NT2/D1 (cell line): ENCODE measurements at regions not wholly inside any gene's neighbourhood (a gene's known extent, or its start where the extent isn't known, plus 50 kb on each side); places are given as distances from the start of the nearest gene placed in this dataset.

Experiments used
- DNase-seq: peaks from one replicate; pipeline ENCODE4 v3.0.0-alpha.2; 2011; ENCODE audit warnings: low read depth, low spot score
- H3K27me3 ChIP-seq: 2 replicates; pipeline ENCODE4 v1.6.0; 2011; ENCODE audit warnings: mild to moderate bottlenecking; ENCODE audit not compliant: insufficient read length, insufficient read depth
- H3K36me3 ChIP-seq: 2 replicates; pipeline ENCODE4 v1.6.1; 2011; ENCODE audit warnings: mild to moderate bottlenecking, low read length, mixed read lengths; ENCODE audit not compliant: insufficient read depth, insufficient read length
- H3K4me1 ChIP-seq: 2 replicates; pipeline ENCODE4 v1.5.1; 2011; ENCODE audit not compliant: insufficient read depth, insufficient read length
- H3K4me3 ChIP-seq: 2 replicates; pipeline ENCODE4 v1.5.1; 2011; ENCODE audit warnings: low read depth; ENCODE audit not compliant: insufficient read length
- H3K9ac ChIP-seq: 2 replicates; pipeline ENCODE4 v1.6.0; 2011; ENCODE audit warnings: low read depth; ENCODE audit not compliant: insufficient read length
- H3K9me3 ChIP-seq: 2 replicates; pipeline ENCODE4 v1.5.1; 2011; ENCODE audit warnings: mild to moderate bottlenecking, low read length; ENCODE audit not compliant: insufficient read depth
- SUZ12 ChIP-seq: IDR thresholded peaks from 2 replicates; pipeline ENCODE4 v1.6.1; 2011; ENCODE audit not compliant: insufficient read length, insufficient read depth; ENCODE audit errors: extremely low read depth
- YY1 ChIP-seq: IDR thresholded peaks from 2 replicates; pipeline ENCODE4 v1.6.1; 2011; ENCODE audit not compliant: insufficient read length, insufficient read depth
- ZNF274 ChIP-seq: IDR thresholded peaks from 2 replicates; pipeline ENCODE4 v1.6.1; 2011; ENCODE audit warnings: mild to moderate bottlenecking, low read depth, low read length

GRCh38 chr6:27758491-27758890 is 153.7 kb downstream of the OR2B2 start:
- Histone ChIP-seq H3K27me3 (peaks cover 88% of the 10 kb centered on the region), H3K9me3 (no peaks in the 10 kb centered on the region), H3K4me3 (no peak overlapping the region), H3K36me3 (no peaks in the 10 kb centered on the region), H3K4me1 (peaks cover 4% of the 10 kb centered on the region), H3K9ac (no peak overlapping the region)
- TF ChIP-seq YY1 (no peak), ZNF274 (no peak), SUZ12 (no peak)
- DNase-seq: no peak

DNA sequence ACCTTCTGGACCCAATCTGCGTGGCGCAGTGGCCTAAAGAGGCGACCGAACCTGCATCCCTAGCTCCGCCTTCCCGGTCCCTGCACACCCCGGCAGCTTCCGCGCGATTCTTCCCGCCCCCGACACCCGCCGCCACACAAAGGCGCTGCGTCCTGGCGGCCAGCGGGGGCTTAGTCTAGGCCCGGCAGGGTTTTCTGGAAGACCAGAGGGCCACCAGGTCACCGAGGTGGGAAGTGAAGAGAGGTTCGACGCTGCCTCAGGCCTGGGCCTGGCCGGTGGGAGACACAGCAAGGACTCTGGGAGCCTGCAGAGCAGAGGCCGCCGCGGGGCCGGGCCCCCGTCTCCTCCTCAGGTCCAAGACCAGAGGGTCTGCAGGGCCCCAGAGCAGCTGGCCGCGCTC is 154.9 kb downstream of the OR2B2 start:
- Histone ChIP-seq H3K27me3 (peaks cover 76% of the 10 kb centered on the region), H3K9ac (no peak overlapping the region), H3K4me3 (no peak overlapping the region), H3K4me1 (peaks cover 4% of the 10 kb centered on the region), H3K36me3 (no peaks in the 10 kb centered on the region), H3K9me3 (no peaks in the 10 kb centered on the region)
- TF ChIP-seq ZNF274 (no peak), YY1 (no peak), SUZ12 (no peak)
- no peak for DNase-seq

- DNase-seq: no peak
- Histone ChIP-seq H3K9me3 (no peaks in the 10 kb centered on the region), H3K4me1 (peaks cover 6% of the 10 kb centered on the region), H3K9ac (no peak overlapping the region), H3K27me3 (peaks cover 65% of the 10 kb centered on the region), H3K4me3 (no peak overlapping the region), H3K36me3 (no peaks in the 10 kb centered on the region)
- TF ChIP-seq YY1: no peak
- TF ChIP-seq ZNF274: no peak
- no peak for TF ChIP-seq SUZ12
Observed at GRCh38 chr6:27755768-27756167, 156.4 kb downstream of the OR2B2 start.

GRCh38 chr6:27754408-27754782 is 157.8 kb downstream of the OR2B2 start:
- Histone ChIP-seq H3K27me3 (peaks cover 51% of the 10 kb centered on the region), H3K9ac (no peak overlapping the region), H3K4me3 (no peak overlapping the region), H3K9me3 (no peaks in the 10 kb centered on the region), H3K4me1 (peaks cover 6% of the 10 kb centered on the region), H3K36me3 (no peaks in the 10 kb centered on the region)
- TF ChIP-seq ZNF274 (no peak), YY1 (no peak), SUZ12 (no peak)
- DNase-seq: no peak

- Histone ChIP-seq H3K9me3 (no peaks in the 10 kb centered on the region), H3K9ac (no peak overlapping the region), H3K36me3 (no peaks in the 10 kb centered on the region), H3K4me3 (peak overlapping the region; percentile 80), H3K4me1 (peaks cover 6% of the 10 kb centered on the region), H3K27me3 (peaks cover 45% of the 10 kb centered on the region)
- TF ChIP-seq SUZ12: no peak
- TF ChIP-seq ZNF274: no peak
- TF ChIP-seq YY1: no peak
- DNase-seq: no peak
Observed at GRCh38 chr6:27753668-27754407, 158.4 kb downstream of the OR2B2 start.

GRCh38 chr6:27752038-27752885 is 159.9 kb downstream of the OR2B2 start:
- Histone ChIP-seq H3K4me3 (peak overlapping the region; percentile 80), H3K4me1 (peaks cover 2% of the 10 kb centered on the region), H3K27me3 (peaks cover 39% of the 10 kb centered on the region), H3K36me3 (no peaks in the 10 kb centered on the region), H3K9ac (peak overlapping the region; percentile 64), H3K9me3 (no peaks in the 10 kb centered on the region)
- TF ChIP-seq ZNF274: no peak
- no peak for TF ChIP-seq SUZ12
- TF ChIP-seq YY1: no peak
- no peak for DNase-seq

DNA sequence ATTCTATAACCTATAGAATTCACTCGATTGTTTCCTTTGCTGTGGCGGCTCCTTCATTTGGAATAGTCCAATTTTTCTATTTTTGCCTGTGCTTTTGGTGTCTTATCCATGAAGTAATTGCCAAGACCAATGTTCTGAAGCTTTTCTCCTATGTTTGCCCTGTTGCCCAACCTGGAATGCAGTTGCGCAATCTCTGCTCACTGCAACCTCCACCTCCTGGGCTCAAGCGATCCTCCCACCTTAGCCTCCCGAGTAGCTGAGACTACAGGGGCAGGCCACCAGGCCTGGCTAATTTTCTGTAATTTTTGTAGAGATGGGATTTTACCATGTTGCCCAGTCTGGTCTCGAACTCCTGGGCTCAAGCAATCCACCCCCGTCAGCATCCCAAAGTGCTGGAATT is 163.5 kb downstream of the OR2B2 start:
- Histone ChIP-seq H3K36me3 (no peaks in the 10 kb centered on the region), H3K9me3 (no peaks in the 10 kb centered on the region), H3K4me1 (peaks cover 2% of the 10 kb centered on the region), H3K27me3 (peaks cover 44% of the 10 kb centered on the region), H3K4me3 (no peak overlapping the region), H3K9ac (no peak overlapping the region)
- no peak for DNase-seq
- TF ChIP-seq SUZ12: no peak
- no peak for TF ChIP-seq YY1
- TF ChIP-seq ZNF274: no peak
